HG03139 (cell line): ENCODE measurements at regions not wholly inside any gene's neighbourhood (a gene's known extent, or its start where the extent isn't known, plus 50 kb on each side); places are given as distances from the start of the nearest gene placed in this dataset.
"Not testable (repeated sequence)": the region's sequence is repeated elsewhere in the genome, so short reads cannot be mapped to it uniquely, and the experiment has no call there.

ENCODE experiments used
- ATAC-seq: cut with Tn5 transposase; IDR thresholded peaks from one replicate; pipeline ENCODE4 v1.9.1; 2021; ENCODE audit not compliant: unreplicated experiment

DNA sequence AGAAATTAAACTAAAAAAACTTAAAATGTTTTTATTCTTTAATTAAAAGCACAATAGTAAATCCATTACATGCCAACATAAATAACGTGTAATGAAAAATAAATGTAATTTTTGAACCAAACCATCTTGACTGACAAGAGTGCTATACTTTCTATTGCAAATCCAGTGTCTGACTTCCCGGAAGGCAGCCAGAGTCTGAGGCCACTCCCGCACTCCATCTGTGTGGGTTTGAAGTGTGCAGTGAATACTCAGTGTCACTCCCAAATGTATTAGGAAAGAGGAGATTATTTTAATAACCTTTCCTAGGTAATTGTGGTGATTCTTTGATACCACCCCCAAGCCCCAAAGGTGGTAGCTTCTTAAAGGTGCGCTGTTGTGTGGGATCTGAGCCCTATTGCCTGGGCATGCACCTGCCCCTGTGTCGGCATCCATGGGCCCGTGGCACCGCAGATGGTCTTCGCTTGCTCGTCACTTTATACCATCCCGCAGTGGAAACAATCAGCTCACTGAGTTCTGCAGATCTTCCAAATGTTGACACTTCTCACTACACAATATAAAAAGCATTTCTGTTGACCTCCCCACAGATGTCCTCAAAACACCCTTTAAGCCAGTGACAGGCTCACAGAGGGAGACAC lies 391.2 kb downstream of the THBS2 start:
- no peak for ATAC-seq

DNA sequence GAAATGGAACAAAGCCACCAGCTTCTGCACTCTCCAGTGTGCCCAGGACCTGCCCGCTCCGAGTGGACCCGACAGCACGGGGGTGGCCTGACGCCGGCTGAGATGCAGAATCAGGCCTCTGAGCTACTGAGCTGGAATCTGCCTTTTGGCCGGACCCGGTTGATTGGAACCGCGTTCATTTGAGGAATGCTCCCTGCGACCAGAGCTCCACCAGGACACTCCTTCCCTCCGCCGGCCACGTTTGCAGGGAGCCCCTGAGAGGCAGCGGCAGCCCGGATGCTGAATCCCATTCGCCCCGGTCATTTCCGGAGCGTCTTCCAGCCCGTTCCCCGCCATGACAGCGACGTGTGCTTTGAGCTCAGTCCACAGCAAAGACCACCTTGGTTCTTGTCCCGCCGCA lies 392.7 kb downstream of the THBS2 start:
- ATAC-seq, result no peak

DNA sequence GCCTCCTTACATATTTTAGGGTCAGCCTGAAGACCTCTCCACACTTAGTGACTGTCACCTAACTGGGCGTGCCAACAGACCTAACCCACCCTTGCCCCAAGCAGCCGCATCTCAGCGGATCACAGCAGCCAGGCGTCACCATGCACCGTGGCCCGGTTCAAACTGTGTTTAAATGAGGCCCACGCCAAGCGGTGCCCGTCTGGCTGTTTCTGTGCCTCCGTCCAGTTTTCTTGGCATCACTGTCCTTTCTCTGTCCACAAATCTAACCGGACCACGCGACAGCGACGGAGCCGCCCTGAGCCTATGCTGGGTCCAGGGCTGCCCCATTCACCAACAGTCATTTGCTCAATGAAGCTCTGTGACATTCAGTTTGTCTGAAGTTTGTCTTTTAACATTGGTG lies 393.3 kb downstream of the THBS2 start:
- ATAC-seq, result no peak

DNA sequence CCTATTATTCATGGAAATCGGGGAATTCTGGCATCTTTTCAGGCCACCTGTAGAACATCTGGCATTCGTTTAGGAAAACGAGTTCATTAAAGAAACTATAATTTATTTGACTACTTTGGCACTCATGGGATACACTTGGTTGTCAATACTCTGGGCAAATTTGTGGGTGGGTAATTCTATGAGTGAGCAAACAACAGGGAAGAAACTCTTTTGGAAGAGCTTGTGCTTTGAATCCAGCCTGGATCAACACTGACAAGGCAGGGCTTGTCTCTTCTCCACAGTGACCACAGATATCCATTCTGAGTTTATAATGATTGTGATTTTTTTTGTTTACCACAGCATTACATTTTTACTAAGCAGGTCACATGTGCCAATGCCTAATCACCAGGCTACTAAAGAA lies 394.7 kb downstream of the THBS2 start:
- ATAC-seq, result no peak

DNA sequence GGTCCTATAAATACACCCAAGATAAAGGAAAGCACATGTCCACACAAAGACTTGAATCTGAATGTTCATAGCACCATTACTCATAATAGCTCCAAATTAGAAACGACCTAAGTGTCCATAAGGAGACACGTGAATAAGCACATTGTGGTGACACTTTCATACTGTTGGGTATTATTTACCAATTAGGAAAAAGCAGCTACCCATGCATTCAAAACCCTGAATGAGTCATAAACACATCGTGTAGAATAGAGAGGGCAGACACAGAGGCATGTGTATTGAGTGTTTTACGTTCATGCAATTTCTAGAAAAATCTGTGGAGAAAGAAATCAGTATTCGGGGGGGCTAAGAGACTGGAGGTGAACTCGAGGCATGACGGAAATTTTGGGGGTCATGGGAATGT lies 396.7 kb downstream of the THBS2 start:
- no peak for ATAC-seq

DNA sequence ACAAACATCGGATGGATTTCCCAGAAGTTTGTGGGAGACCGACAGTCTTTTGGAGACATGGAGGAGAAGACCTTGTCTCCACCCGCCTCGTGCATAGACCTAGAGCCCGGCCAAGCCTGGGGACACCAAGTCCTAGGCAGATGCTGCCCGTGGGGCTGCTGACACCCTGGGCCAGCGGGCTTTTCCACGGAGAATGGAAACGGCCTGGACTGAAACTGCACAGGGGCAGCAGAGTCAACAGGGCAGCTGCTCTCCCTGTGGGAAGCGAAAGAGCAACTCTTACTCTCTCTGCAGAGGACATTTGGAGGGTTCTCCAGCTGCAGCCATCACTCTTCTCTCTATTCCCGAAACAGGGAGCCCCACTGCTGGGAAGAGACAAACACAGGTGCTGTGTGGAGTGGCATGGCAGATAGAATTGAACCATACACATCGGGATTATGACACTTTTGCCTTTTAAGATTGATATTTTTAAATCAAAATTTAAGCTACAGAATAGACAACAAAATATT lies 401.2 kb downstream of the THBS2 start:
- ATAC-seq, result no peak

DNA sequence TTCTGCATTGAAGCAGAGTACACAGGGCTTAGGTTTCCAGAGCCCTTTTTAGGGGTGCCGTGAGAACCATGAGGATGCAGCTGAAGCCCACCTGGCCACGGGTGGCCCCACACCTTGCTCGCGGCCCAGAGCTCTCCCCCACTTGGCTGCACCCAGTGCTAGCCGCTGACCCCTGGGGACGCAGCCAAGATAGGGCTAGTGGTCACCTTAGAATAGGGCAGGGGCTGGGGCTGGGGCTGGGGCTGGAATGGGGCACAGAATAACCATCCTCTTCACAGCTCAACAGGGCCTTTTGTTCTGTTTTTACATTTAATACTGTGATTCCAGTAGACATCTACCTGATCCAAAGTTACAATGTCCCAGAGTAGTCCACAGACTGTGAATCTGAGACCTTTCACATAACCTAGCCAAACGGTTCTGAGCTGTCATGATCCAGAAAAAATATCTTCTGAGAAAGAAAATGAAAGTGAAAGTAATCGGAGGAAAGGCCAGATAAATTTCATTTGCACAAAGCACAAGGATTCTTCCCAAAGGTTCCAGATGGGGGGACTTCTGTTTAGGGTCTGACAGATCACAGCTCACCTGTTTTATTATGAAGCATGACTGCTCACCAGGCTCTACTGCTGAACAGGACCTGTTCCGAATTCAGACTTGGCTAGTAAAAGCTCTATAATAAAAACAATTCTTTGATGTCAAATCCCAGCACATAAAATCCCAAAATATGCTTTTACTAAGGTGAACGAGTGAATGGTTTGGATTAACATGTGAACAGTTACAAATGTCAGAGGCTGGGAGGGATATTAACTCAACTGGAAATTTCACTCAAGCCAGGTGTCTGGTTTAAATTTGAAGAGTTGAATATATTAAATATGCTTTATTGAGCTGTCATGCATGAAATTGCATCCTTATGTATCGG lies 401.9 kb downstream of the THBS2 start:
- ATAC-seq, result no peak

DNA sequence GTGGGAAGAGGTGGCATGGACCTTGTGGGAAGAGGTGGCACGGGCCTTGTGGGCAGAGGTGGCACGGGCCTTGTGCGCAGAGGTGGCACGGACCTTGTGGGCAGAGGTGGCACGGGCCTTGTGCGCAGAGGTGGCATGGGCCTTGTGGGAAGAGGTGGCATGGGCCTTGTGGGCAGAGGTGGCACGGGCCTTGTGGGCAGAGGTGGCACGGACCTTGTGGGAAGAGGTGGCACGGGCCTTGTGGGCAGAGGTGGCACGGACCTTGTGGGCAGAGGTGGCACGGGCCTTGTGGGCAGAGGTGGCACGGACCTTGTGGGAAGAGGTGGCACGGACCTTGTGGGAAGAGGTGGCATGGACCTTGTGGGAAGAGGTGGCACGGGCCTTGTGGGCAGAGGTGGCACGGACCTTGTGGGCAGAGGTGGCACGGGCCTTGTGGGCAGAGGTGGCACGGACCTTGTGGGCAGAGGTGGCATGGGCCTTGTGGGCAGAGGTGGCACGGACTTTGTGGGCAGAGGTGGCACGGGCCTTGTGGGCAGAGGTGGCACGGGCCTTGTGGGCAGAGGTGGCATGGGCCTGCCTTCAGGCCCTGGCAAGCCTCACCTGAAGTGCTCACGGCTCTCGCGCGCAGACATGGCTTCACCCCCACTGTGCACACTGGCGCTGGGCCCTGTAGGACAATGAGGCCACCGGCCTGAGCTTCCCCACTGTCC lies 403.5 kb downstream of the THBS2 start:
- not testable (repeated sequence) for ATAC-seq

DNA sequence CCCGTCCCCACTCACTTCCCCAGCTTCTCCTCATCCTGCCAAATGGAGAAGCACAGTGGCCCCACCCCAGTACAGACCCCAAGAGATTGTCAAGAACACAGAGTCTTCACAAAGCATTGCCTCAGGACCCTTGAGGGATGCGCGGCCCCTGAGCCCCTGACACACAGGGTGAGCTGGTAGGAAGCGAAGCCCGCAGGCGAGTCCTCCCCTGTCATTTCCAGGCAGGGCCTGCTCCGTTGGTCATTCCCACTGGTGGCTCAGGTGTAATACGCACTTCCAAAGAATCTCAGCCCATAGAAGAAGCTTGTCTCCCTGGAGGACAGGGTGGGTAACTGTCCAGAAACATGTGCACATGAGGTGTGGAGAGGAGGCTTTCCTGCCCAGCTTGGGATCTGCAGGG lies 404.2 kb downstream of the THBS2 start:
- ATAC-seq, result no peak

DNA sequence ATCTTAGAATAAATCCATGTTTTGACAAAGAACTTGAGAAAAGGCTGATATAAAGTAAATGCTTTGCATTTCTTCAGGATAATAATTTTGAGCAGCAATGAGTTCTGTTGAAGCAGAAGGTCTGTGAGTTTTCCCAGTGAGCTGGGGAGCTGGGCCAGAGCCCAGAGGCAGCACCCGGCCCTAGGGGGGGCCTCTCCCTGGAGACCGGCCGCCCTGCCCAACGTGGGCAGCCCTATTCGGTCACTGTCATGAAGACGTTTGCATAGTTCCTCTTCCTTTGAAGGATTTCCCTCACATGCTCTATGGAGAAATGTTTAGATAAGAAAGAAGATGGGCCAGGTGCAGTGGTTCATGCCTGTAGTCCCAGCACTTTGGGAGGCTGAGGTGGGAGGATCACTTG lies 404.8 kb downstream of the THBS2 start:
- no peak for ATAC-seq

DNA sequence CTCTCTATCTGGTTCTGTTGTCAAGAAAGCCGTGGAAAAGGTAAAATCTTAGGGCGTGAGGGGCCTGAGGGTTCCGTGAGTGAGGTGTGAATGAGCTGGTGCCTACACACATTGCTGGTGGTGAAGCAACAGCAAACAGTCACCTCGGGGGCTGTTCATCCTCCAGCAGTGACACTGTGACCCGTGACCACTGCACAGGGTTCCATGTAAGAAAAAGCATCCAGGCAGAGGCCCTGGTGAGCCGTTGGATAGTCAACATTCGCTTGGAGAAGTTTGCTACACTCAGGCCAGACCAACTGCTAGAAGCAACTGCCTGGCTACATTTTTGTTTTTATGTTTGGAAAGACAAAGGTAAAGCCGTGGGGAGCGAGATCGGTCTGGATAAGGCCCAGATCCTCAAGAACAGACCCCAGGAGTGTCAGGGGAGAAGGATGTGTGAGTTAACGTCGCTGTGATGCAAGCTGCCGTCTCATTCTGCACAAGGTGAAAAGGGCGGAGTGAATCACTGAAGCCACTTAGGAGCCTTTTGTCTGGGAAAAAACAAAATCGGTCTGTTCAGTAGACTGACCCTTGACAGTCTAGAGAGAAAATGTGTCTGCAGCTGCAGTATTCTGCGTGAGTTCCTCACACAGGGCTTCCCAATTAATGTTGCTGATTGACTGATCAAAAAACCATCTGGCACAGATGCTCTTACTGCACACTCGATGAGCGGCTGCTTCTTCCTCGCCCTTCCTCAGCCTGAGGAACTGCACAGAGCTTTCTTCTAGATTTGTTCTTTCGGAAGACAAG lies 404.0 kb downstream of the SMOC2 start:
- ATAC-seq, result no peak

DNA sequence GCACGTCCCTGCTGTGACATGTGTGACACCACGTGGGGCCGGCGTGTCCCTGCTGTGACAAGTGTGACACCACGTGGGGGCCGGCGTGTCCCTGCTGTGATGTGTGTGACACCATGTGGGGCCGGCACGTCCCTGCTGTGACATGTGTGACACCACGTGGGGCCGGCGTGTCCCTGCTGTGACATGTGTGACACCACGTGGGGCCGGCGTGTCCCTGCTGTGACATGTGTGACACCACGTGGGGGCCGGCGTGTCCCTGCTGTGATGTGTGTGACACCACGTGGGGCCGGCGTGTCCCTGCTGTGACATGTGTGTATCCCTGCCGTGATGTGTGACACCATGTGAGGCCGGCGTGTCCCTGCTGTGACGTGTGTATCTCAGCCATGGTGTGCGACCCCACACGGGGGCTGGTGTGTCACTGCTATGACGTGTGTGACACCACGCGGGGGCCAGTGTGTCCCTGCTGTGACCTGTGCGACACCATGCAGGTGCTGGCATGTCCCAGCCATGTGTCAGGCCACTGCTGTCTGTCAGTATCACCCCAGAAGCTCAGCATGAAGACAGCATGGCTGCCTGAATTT lies 401.7 kb downstream of the SMOC2 start:
- not testable (repeated sequence) for ATAC-seq

DNA sequence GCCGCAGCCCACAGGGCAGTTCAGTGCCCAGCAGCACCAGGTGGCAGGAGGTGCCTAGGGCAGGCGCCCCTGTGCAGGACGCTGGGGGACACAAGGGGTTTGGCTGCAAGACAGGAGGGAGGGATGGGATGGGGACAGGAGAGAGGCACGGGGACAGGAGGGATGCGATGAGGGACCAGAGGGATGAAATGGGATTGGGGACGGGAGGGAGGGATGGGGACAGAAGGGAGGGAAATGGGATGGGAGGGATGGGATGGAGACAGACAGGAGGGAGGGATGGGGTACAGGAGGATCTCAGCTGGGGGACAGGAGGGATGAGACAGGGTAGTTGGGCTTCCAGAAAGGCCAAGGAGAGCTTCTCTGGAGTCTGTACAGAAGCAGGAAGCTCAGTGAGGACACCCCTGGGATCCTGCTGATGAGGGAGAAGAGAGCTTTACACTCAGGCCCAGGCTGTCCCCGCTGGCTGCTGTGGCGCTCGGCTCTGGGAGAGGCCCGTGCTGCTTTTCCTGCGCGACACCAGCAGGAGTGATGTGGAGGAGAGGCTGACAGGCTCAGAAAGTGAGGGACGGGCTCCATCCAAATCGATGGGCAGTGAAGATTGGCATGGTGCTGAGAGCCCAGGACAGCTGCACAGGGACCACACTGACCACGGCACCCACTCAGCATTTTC lies 400.8 kb downstream of the SMOC2 start:
- ATAC-seq, result no peak

DNA sequence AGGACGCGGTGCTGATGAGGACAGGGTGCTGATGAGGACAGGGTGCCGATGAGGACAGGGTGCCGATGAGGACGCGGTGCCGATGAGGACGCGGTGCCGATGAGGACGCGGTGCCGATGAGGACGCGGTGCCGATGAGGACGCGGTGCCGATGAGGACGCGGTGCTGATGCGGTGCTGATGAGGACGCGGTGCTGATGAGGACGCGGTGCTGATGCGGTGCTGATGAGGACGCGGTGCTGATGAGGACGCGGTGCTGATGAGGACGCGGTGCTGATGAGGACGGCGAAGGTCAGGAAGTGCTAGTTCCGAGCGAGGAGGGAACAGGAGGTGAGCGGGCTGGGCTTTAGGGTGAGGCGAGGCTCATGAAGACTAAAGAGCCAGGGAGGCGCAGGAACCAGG lies 399.9 kb downstream of the SMOC2 start:
- ATAC-seq, result not testable (repeated sequence)

DNA sequence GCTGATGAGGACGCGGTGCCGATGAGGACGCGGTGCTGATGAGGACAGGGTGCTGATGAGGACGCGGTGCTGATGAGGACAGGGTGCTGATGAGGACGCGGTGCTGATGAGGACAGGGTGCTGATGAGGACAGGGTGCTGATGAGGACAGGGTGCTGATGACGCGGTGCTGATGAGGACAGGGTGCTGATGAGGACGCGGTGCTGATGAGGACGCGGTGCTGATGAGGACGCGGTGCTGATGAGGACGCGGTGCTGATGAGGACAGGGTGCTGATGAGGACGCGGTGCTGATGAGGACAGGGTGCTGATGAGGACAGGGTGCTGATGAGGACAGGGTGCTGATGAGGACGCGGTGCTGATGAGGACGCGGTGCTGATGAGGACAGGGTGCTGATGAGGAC lies 399.3 kb downstream of the SMOC2 start:
- ATAC-seq, result not testable (repeated sequence)

DNA sequence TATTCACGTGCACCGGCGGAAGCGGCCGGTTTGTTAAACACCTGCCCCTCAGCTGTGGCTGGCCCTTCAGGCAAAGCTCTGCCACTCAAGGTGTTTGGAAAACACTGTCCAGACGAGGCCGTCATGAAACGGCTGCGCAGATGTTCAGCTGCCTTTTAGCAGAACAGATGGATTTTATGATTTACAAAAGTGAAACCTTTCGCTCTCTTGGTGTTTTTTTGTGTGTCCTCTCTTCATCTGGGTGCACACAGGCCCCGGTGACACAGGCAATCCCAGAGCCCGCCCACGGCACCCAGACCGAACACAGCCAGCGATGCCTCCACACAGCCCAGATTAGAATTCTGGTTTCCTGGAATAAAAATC lies 397.0 kb downstream of the SMOC2 start:
- no peak for ATAC-seq

DNA sequence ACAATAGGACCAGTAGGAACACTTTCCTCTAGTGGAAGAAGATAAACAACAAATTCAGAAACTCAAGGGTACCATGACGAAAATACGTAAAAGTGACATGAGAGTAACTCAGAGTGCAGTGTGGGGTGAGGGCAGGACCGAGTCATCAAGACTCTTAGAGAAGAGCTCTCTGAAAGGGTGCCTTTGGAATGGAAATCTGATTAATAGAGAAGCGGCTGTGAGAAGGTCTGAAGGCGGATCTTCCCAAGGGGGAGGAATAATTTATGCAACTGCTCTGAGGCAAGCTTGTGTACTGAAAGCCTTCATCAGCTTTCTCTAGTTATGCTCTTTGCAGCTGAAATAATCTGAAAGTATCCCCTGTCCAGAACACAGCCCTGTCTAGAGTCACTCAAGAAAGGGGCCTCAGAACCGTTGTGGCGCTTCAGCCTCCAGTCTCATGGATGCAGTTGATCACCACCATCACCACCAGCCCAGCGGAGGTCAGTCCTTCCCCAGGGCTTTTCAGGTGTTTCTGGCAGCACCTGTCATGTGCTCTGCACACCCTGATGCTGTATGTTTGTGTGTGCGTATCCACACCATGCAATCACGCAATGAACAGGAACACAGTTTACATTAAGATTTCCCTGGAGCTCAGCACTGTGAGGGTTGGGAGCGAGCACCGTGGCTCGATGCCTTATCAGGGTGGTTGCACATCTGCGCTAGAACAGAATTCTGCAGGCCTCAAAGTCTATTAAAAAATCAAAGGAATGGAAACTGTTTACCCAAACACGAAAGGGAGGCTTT lies 396.5 kb downstream of the SMOC2 start:
- no peak for ATAC-seq

DNA sequence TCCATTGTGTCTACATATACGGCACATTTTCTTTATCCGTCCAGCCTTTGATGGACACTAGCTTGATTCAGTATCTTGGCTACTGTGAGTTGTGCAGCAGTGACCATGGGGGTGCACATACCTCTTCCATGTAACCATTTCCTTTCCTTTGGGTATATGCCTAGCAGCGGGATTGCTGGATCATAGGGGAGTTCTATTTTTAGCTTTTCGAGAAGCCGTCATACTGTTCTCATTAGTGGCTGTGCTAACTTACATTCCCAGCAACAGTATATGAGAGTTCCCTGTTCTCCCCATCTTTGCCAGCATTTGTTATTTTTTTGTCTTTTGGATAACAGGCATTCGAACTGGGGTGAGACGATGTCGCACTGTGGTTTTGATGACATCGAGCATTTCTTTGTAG lies 395.0 kb downstream of the SMOC2 start:
- no peak for ATAC-seq

DNA sequence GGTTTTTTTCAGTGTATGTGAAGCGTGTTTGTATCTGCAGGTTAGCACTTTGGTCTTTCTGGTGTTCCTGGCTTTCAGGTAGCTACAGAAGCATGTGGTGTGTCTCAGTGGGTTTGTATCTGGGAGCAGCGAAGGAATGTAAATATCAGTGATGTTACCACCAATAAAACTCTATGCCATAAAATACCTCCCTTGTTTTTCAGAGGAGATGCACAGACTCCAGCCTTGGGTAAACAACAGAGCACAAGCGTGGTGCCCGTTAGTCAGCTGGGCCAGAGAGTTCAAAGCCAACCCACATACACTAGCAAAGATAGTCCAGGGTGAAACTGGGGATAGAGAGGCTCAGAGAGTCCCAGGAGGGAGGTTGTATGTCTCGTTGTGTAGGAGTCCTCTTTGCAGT lies 393.8 kb downstream of the SMOC2 start:
- no peak for ATAC-seq
